ENCODE measurements at regions not wholly inside any gene's neighbourhood (a gene's known extent, or its start where the extent isn't known, plus 50 kb on each side); places are given as distances from the start of the nearest gene placed in this dataset.

DNA sequence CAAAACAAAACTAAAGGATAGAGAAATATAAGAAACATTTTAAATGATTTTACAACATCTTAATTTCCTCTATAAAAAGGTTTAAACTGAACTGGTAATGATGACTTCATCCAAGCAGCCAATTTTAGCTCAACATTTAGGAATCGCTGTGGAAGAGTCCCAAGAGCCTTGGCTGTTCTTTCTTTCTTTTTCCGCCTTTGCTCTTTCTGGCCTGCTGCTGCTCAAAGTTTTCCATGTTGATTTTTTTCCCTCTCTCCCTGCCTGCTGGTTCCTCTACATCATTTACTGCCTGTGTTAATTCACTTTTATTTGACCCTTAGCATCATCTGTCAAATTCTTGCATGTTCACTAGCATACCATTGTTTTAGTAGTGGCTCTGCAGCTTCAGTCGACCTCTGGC lies 146.9 kb downstream of the EVX1 start:
- TF ChIP-seq CTCF (IDR thresholded peaks at IDR 0.05) (no peak), ZBTB43 (CRISPR knock-in tag; IDR thresholded peaks at IDR 0.05) (no peak), TCF7 (CRISPR knock-in tag; IDR thresholded peaks at IDR 0.05; ENCODE audit: low read depth) (no peak), HMGA2 (CRISPR knock-in tag; IDR thresholded peaks at IDR 0.05) (no peak), TEAD4 (CRISPR knock-in tag; IDR thresholded peaks at IDR 0.05) (no peak), E2F1 (CRISPR knock-in tag; IDR thresholded peaks at IDR 0.05) (no peak), USF1 (CRISPR knock-in tag; IDR thresholded peaks at IDR 0.05) (no peak), ZNF121 (CRISPR knock-in tag; IDR thresholded peaks at IDR 0.05) (no peak), ZNF317 (CRISPR knock-in tag; IDR thresholded peaks at IDR 0.05; ENCODE audit: borderline replicate concordance, low read depth) (no peak), ZNF263 (CRISPR knock-in tag; IDR thresholded peaks at IDR 0.05; ENCODE audit: low read depth) (no peak), NR2C2 (CRISPR knock-in tag; IDR thresholded peaks at IDR 0.05) (no peak)
- TF ChIP-seq, protein P1, sequence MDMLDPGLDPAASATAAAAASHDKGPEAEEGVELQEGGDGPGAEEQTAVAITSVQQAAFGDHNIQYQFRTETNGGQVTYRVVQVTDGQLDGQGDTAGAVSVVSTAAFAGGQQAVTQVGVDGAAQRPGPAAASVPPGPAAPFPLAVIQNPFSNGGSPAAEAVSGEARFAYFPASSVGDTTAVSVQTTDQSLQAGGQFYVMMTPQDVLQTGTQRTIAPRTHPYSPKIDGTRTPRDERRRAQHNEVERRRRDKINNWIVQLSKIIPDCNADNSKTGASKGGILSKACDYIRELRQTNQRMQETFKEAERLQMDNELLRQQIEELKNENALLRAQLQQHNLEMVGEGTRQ (CRISPR knock-in tag; IDR thresholded peaks at IDR 0.05), result no peak

All from WTC11 (cell line).